ENCODE measurements at regions not wholly inside any gene's neighbourhood (a gene's known extent, or its start where the extent isn't known, plus 50 kb on each side); places are given as distances from the start of the nearest gene placed in this dataset.

- POLR2A ChIA-PET, result no interaction called here
- Histone ChIP-seq H3K4me2 (no peak overlapping the region), H3K4me1 (peaks cover 9% of the 10 kb centered on the region; the same call in 1 of the 3 replicates), H3K27ac (no peak overlapping the region), H3K4me3 (no peak overlapping the region), H3K9me3 (no peaks in the 10 kb centered on the region)
- no peak for FAIRE-seq
- 35% methylated on average over 2 of the region's 2 CpGs for WGBS (ENCODE audit: missing lambda C conversion rate)
- DNase-seq (ENCODE audit: low read depth in 1 of 2, low spot score in 1 of 2), result no peak
- CTCF ChIA-PET, result interaction anchor here (1.5 kb wide), 1 partner anchor 15 kb away, joined by 4 read pairs; no protein-coding TSS in a partner anchor
- no peak for TF ChIP-seq TFCP2L1 (CRISPR knock-in tag; IDR thresholded peaks at IDR 0.05)
- no peak for TF ChIP-seq NR3C1 (IDR thresholded peaks at IDR 0.05)
- no peak for ATAC-seq
These were observed 55.7 kb upstream of the MEDAG start for GRCh38 chr13:30850204-30850866.

DNA sequence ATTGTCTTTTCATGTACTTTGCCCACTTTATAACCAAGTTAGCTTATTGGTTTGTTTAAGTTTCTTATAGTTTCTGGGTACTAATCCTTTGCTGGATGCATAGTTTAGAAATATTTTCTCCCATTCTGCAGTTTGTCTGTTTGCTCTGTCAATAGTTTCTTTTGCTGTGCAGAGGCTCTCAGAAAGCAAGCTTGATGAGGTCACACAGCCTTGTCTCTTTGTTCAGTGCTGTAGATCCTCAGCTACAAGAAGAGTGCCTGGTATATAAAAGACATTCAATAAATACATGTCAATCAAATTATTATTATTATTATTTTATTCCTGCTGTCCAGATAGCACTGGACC, 55.2 kb upstream of the MEDAG start:
- Histone ChIP-seq H3K4me3 (no peak overlapping the region), H3K9me3 (no peaks in the 10 kb centered on the region), H3K4me2 (no peak overlapping the region), H3K4me1 (peaks cover 4% of the 10 kb centered on the region; the same call in 1 of the 3 replicates), H3K27ac (no peak overlapping the region)
- TF ChIP-seq CBX8 (IDR thresholded peaks at IDR 0.05), result no peak
- no peak for TF ChIP-seq MAZ (IDR thresholded peaks at IDR 0.05; ENCODE audit: borderline replicate concordance, low read depth, low read length)
- TF ChIP-seq, protein P1, sequence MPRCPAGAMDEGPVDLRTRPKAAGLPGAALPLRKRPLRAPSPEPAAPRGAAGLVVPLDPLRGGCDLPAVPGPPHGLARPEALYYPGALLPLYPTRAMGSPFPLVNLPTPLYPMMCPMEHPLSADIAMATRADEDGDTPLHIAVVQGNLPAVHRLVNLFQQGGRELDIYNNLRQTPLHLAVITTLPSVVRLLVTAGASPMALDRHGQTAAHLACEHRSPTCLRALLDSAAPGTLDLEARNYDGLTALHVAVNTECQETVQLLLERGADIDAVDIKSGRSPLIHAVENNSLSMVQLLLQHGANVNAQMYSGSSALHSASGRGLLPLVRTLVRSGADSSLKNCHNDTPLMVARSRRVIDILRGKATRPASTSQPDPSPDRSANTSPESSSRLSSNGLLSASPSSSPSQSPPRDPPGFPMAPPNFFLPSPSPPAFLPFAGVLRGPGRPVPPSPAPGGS (IDR thresholded peaks at IDR 0.05), result no peak
- ChIA-PET CTCF (interaction anchor here (1.5 kb wide), 1 partner anchor 14 kb away, joined by 4 read pairs; no protein-coding TSS in a partner anchor), POLR2A (no interaction called here)
- FAIRE-seq (no peak), ATAC-seq (no peak), DNase-seq (ENCODE audit: low read depth in 1 of 2, low spot score in 1 of 2) (no peak)

- no peak for ATAC-seq
- no peak overlapping the region for H3K4me2 ChIP-seq
- TF ChIP-seq HOXA7 (CRISPR knock-in tag; IDR thresholded peaks at IDR 0.05) (no peak), EP300 (IDR thresholded peaks at IDR 0.05) (no peak), RCOR1 (IDR thresholded peaks at IDR 0.05; ENCODE audit: low read depth, low read length) (no peak), CEBPB (IDR thresholded peaks at IDR 0.05) (no peak), HDAC2 (IDR thresholded peaks at IDR 0.05) (no peak)
- TF ChIP-seq, protein P2, sequence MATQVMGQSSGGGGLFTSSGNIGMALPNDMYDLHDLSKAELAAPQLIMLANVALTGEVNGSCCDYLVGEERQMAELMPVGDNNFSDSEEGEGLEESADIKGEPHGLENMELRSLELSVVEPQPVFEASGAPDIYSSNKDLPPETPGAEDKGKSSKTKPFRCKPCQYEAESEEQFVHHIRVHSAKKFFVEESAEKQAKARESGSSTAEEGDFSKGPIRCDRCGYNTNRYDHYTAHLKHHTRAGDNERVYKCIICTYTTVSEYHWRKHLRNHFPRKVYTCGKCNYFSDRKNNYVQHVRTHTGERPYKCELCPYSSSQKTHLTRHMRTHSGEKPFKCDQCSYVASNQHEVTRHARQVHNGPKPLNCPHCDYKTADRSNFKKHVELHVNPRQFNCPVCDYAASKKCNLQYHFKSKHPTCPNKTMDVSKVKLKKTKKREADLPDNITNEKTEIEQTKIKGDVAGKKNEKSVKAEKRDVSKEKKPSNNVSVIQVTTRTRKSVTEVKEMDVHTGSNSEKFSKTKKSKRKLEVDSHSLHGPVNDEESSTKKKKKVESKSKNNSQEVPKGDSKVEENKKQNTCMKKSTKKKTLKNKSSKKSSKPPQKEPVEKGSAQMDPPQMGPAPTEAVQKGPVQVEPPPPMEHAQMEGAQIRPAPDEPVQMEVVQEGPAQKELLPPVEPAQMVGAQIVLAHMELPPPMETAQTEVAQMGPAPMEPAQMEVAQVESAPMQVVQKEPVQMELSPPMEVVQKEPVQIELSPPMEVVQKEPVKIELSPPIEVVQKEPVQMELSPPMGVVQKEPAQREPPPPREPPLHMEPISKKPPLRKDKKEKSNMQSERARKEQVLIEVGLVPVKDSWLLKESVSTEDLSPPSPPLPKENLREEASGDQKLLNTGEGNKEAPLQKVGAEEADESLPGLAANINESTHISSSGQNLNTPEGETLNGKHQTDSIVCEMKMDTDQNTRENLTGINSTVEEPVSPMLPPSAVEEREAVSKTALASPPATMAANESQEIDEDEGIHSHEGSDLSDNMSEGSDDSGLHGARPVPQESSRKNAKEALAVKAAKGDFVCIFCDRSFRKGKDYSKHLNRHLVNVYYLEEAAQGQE (IDR thresholded peaks at IDR 0.05), result no peak
- TF ChIP-seq, protein P3, sequence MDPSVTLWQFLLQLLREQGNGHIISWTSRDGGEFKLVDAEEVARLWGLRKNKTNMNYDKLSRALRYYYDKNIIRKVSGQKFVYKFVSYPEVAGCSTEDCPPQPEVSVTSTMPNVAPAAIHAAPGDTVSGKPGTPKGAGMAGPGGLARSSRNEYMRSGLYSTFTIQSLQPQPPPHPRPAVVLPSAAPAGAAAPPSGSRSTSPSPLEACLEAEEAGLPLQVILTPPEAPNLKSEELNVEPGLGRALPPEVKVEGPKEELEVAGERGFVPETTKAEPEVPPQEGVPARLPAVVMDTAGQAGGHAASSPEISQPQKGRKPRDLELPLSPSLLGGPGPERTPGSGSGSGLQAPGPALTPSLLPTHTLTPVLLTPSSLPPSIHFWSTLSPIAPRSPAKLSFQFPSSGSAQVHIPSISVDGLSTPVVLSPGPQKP (IDR thresholded peaks at IDR 0.05; ENCODE audit: low read depth, low read length), result no peak
- H3K9me3 ChIP-seq, result no peaks in the 10 kb centered on the region
- no peak overlapping the region for H3K4me3 ChIP-seq
- no peak for DNase-seq (ENCODE audit: low read depth in 1 of 2, low spot score in 1 of 2)
- H3K27ac ChIP-seq, result no peak overlapping the region
- ChIA-PET CTCF (no interaction called here), POLR2A (no interaction called here)
- FAIRE-seq, result no peak
- H3K4me1 ChIP-seq, result no peaks in the 10 kb centered on the region
- WGBS (ENCODE audit: missing lambda C conversion rate), result 54% methylated on average over 5 of the region's 5 CpGs
These were observed 54.4 kb upstream of the MEDAG start for GRCh38 chr13:30851697-30852096.

GRCh38 chr13:30855569-30855968, 50.5 kb upstream of the MEDAG start:
- no peak overlapping the region for H3K27ac ChIP-seq
- ChIA-PET CTCF (interaction anchor here (0.9 to 2.0 kb wide), 2 partner anchors 10 to 47 kb away, joined by 3 to 17 read pairs; no protein-coding TSS in a partner anchor), POLR2A (interaction anchor here (0.5 kb wide), 1 partner anchor 123 kb away, joined by 3 read pairs; no protein-coding TSS in a partner anchor)
- WGBS (ENCODE audit: missing lambda C conversion rate), result 100% methylated on average over 2 of the region's 3 CpGs
- H3K9me3 ChIP-seq, result no peaks in the 10 kb centered on the region
- ATAC-seq (no peak), FAIRE-seq (no peak), DNase-seq (ENCODE audit: low read depth in 1 of 2, low spot score in 1 of 2) (no peak)
- TF ChIP-seq SMC3 (IDR thresholded peaks at IDR 0.05) (no peak), POLR2A (IDR thresholded peaks at IDR 0.05; ENCODE audit: low read length) (no peak), FOXS1 (CRISPR knock-in tag; IDR thresholded peaks at IDR 0.05) (no peak), JUNB (IDR thresholded peaks at IDR 0.05) (no peak), ZC3H11A (IDR thresholded peaks at IDR 0.05) (no peak), HEYL (CRISPR knock-in tag; IDR thresholded peaks at IDR 0.05) (no peak), CHD4 (IDR thresholded peaks at IDR 0.05; ENCODE audit: borderline replicate concordance) (no peak), RFX5 (IDR thresholded peaks at IDR 0.05) (no peak), CBX8 (IDR thresholded peaks at IDR 0.05) (no peak), RCOR1 (IDR thresholded peaks at IDR 0.05; ENCODE audit: low read depth, low read length) (no peak), EHF (CRISPR knock-in tag; IDR thresholded peaks at IDR 0.05) (no peak)
- TF ChIP-seq, protein P4, sequence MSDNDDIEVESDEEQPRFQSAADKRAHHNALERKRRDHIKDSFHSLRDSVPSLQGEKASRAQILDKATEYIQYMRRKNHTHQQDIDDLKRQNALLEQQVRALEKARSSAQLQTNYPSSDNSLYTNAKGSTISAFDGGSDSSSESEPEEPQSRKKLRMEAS (IDR thresholded peaks at IDR 0.05), result no peak
- TF ChIP-seq, protein P5, sequence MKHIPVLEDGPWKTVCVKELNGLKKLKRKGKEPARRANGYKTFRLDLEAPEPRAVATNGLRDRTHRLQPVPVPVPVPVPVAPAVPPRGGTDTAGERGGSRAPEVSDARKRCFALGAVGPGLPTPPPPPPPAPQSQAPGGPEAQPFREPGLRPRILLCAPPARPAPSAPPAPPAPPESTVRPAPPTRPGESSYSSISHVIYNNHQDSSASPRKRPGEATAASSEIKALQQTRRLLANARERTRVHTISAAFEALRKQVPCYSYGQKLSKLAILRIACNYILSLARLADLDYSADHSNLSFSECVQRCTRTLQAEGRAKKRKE (CRISPR knock-in tag; IDR thresholded peaks at IDR 0.05; ENCODE audit: low read depth), result no peak
- no peaks in the 10 kb centered on the region for H3K4me1 ChIP-seq
- H3K4me3 ChIP-seq, result no peak overlapping the region
- no peak overlapping the region for H3K4me2 ChIP-seq

All from A549 (cell line).